Upper lobe of right lung (tissue), 1 donor: ENCODE measurements at regions not wholly inside any gene's neighbourhood (a gene's known extent, or its start where the extent isn't known, plus 50 kb on each side); places are given as distances from the start of the nearest gene placed in this dataset.
"Not testable (repeated sequence)": the region's sequence is repeated elsewhere in the genome, so short reads cannot be mapped to it uniquely, and the experiment has no call there.

ENCODE experiments used
- ATAC-seq: fragments of 200-7000 bp; cut with Tn5 transposase; one replicate; pipeline ENCODE4 v1.9.1; 2020; ENCODE audit warnings: mild to moderate bottlenecking, moderate library complexity
- DNase-seq: peaks from one replicate; pipeline ENCODE4 v3.0.0-alpha.2; 2020
- H3K27ac ChIP-seq: fragments of 200-600 bp; one replicate; pipeline ENCODE4 v1.8.0; 2022
- H3K27me3 ChIP-seq: fragments of 200-600 bp; one replicate; pipeline ENCODE4 v1.8.0; 2022; ENCODE audit warnings: mild to moderate bottlenecking
- H3K36me3 ChIP-seq: fragments of 200-600 bp; one replicate; pipeline ENCODE4 v1.8.0; 2022
- H3K4me1 ChIP-seq: fragments of 200-600 bp; one replicate; pipeline ENCODE4 v1.8.0; 2022
- H3K4me3 ChIP-seq: fragments of 200-600 bp; one replicate; pipeline ENCODE4 v1.8.0; 2022; ENCODE audit warnings: mild to moderate bottlenecking
- H3K9me3 ChIP-seq: fragments of 200-600 bp; one replicate; pipeline ENCODE4 v1.8.0; 2022
- CTCF ChIP-seq: fragments of 200-600 bp; IDR thresholded peaks from one replicate; pipeline ENCODE4 v1.8.0; 2022; ENCODE audit warnings: antibody characterized with exemption
- intact Hi-C: fragments of 100-400 bp; cut with DNase I; formaldehyde crosslinking; loops from one replicate; pipeline ENCODE4 v1.11.0; 2022
- donor health status: DM: no; HTN: yes; CAD: no; lungs with severe emphysema.

GRCh38 chr6:79403086-79403485, 134.1 kb downstream of the LCA5 start:
- no peaks in the 10 kb centered on the region for H3K27me3 ChIP-seq
- ATAC-seq (no peak), DNase-seq (no peak)
- H3K27ac ChIP-seq = no peak overlapping the region
- H3K36me3 ChIP-seq = no peaks in the 10 kb centered on the region
- H3K4me1 ChIP-seq = no peaks in the 10 kb centered on the region
- no peak overlapping the region for H3K4me3 ChIP-seq
- intact Hi-C loops = no loop called here
- H3K9me3 ChIP-seq = no peaks in the 10 kb centered on the region
- TF ChIP-seq CTCF = no peak

GRCh38 chr6:79399499-79399898, 137.7 kb downstream of the LCA5 start:
- intact Hi-C loops = no loop called here
- no peak overlapping the region for H3K4me3 ChIP-seq

GRCh38 chr6:79398617-79399016, 138.6 kb downstream of the LCA5 start:
- H3K27me3 ChIP-seq, H3K9me3 ChIP-seq, H3K27ac ChIP-seq, intact Hi-C loops, H3K36me3 ChIP-seq, ATAC-seq, H3K4me1 ChIP-seq, H3K4me3 ChIP-seq, DNase-seq: not testable (repeated sequence)

More at GRCh38 chr6:79399499-79399898, 137.7 kb downstream of the LCA5 start:
- Histone ChIP-seq H3K36me3 (no peaks in the 10 kb centered on the region), H3K4me1 (no peaks in the 10 kb centered on the region), H3K27me3 (no peaks in the 10 kb centered on the region), H3K9me3 (no peaks in the 10 kb centered on the region), H3K27ac (no peak overlapping the region)
- ATAC-seq = no peak
- no peak for DNase-seq
- no peak for TF ChIP-seq CTCF

- TF ChIP-seq CTCF = no peak
- Histone ChIP-seq H3K27ac (no peak overlapping the region), H3K9me3 (no peaks in the 10 kb centered on the region), H3K4me1 (no peaks in the 10 kb centered on the region), H3K27me3 (no peaks in the 10 kb centered on the region), H3K4me3 (no peak overlapping the region), H3K36me3 (no peaks in the 10 kb centered on the region)
- DNase-seq (no peak), ATAC-seq (no peak)
- intact Hi-C loops = no loop called here
Measured at GRCh38 chr6:79396625-79397024, 140.6 kb downstream of the LCA5 start.

GRCh38 chr6:79394690-79395089, 142.5 kb downstream of the LCA5 start:
- no peak for ATAC-seq
- no peaks in the 10 kb centered on the region for H3K27me3 ChIP-seq
- H3K36me3 ChIP-seq = no peaks in the 10 kb centered on the region
- no peak for TF ChIP-seq CTCF
- DNase-seq = no peak
- no peak overlapping the region for H3K4me3 ChIP-seq
- no peak overlapping the region for H3K27ac ChIP-seq
- H3K4me1 ChIP-seq = no peaks in the 10 kb centered on the region
- intact Hi-C loops = no loop called here
- no peaks in the 10 kb centered on the region for H3K9me3 ChIP-seq

- no peak for TF ChIP-seq CTCF
- Histone ChIP-seq H3K27me3 (no peaks in the 10 kb centered on the region), H3K27ac (no peak overlapping the region), H3K9me3 (no peaks in the 10 kb centered on the region), H3K36me3 (no peaks in the 10 kb centered on the region), H3K4me3 (no peak overlapping the region), H3K4me1 (no peaks in the 10 kb centered on the region)
- intact Hi-C loops = no loop called here
- ATAC-seq (no peak), DNase-seq (no peak)
Measured at GRCh38 chr6:79392094-79392493, 145.1 kb downstream of the LCA5 start.
